A673 (cell line): ENCODE measurements at regions not wholly inside any gene's neighbourhood (a gene's known extent, or its start where the extent isn't known, plus 50 kb on each side); places are given as distances from the start of the nearest gene placed in this dataset.
"Not testable (repeated sequence)": the region's sequence is repeated elsewhere in the genome, so short reads cannot be mapped to it uniquely, and the experiment has no call there.

ENCODE experiments used
- BruUV-seq: library from RNA; stranded (reverse); fragments of 400-500 nt; replicated peaks from 2 replicates; lab custom pipeline; 2021; lab: Mats Ljungman, UMichigan
- CTCF ChIA-PET: fragments of 300-600 bp; sonication (Branson Sonifier 250); formaldehyde crosslinking; loops from one replicate; lab custom pipeline; 2022; ENCODE audit warnings: antibody characterized with exemption; lab: Charles Lee
- POLR2A ChIA-PET: fragments of 300-600 bp; sonication (Branson Sonifier 250); formaldehyde crosslinking; loops from one replicate; lab custom pipeline; 2022; ENCODE audit warnings: antibody characterized with exemption; ENCODE audit not compliant: low non-redundant PET; lab: Charles Lee
- DNase-seq: peaks from one replicate; pipeline ENCODE4 v3.0.0-alpha.2; 2015; ENCODE audit warnings: low spot score
- H3K27ac ChIP-seq: fragments of 200-600 bp; sonication (generic); 2 replicates; pipeline ENCODE4 v1.5.1; 2016; ENCODE audit warnings: mixed run types, low read depth, mild to moderate bottlenecking, mixed read lengths, antibody characterized with exemption, low read length; ENCODE audit not compliant: poor library complexity, severe bottlenecking
- H3K27me3 ChIP-seq: fragments of 200-600 bp; sonication (generic); replicated peaks from 2 replicates; pipeline ENCODE4 v1.6.1; 2017; ENCODE audit warnings: mixed run types, low read depth, mild to moderate bottlenecking, mixed read lengths, antibody characterized with exemption, low read length; ENCODE audit not compliant: insufficient read depth, poor library complexity
- H3K36me3 ChIP-seq: fragments of 200-600 bp; sonication (generic); 2 replicates; pipeline ENCODE4 v1.6.1; 2016; ENCODE audit warnings: mixed run types, mild to moderate bottlenecking, mixed read lengths, antibody characterized with exemption, low read length; ENCODE audit not compliant: insufficient read depth, poor library complexity, severe bottlenecking
- H3K4me1 ChIP-seq: fragments of 200-600 bp; sonication (generic); 2 replicates; pipeline ENCODE4 v1.6.1; 2017; ENCODE audit warnings: mixed run types, mild to moderate bottlenecking, mixed read lengths, antibody characterized with exemption, low read length; ENCODE audit not compliant: insufficient read depth, poor library complexity, severe bottlenecking
- H3K4me3 ChIP-seq: fragments of 200-600 bp; sonication (generic); 2 replicates; pipeline ENCODE4 v1.5.1; 2016; ENCODE audit warnings: low read depth, mixed run types, mild to moderate bottlenecking, mixed read lengths, low read length; ENCODE audit not compliant: poor library complexity, severe bottlenecking
- H3K9me3 ChIP-seq: fragments of 200-600 bp; sonication (generic); 2 replicates; pipeline ENCODE4 v1.6.1; 2016; ENCODE audit warnings: mixed run types, low read depth, mild to moderate bottlenecking, mixed read lengths, antibody characterized with exemption, low read length; ENCODE audit not compliant: poor library complexity, severe bottlenecking
- CTCF ChIP-seq: fragments of 300-800, 200-600 bp; sonication (generic); conservative IDR thresholded peaks from 2 replicates; pipeline ENCODE4 v1.5.1; 2017; ENCODE audit warnings: low read depth, mild to moderate bottlenecking, antibody characterized with exemption, low read length, moderate library complexity, mixed read lengths
- EZH2 ChIP-seq: fragments of 200-600 bp; sonication (generic); IDR thresholded peaks from 2 replicates; pipeline ENCODE4 v1.6.1; 2017; ENCODE audit warnings: borderline replicate concordance, low read depth, mild to moderate bottlenecking, mixed read lengths, antibody characterized with exemption, low read length; ENCODE audit not compliant: poor library complexity, severe bottlenecking
- intact Hi-C: fragments of 100-400 bp; cut with micrococcal nuclease; formaldehyde crosslinking; loops from one replicate; pipeline ENCODE4 v1.10.0; 2022; ENCODE audit not compliant: unreplicated experiment

- Histone ChIP-seq H3K36me3 (no peaks in the 10 kb centered on the region), H3K27ac (no peak overlapping the region), H3K4me1 (peaks cover 10% of the 10 kb centered on the region), H3K27me3 (no peaks in the 10 kb centered on the region), H3K9me3 (no peaks in the 10 kb centered on the region), H3K4me3 (no peak overlapping the region)
- no TSS peak for BruUV-seq
- POLR2A ChIA-PET: no interaction called here
- CTCF ChIA-PET: no interaction called here
- no peak for DNase-seq
- intact Hi-C loops: no loop called here
- TF ChIP-seq EZH2 (no peak), CTCF (no peak)
These were observed 144.8 kb upstream of the GALNT2 start for GRCh38 chr1:229922249-229922648.

GRCh38 chr1:229924639-229925038, 142.4 kb upstream of the GALNT2 start:
- Histone ChIP-seq H3K4me3 (no peak overlapping the region), H3K27ac (no peak overlapping the region), H3K9me3 (no peaks in the 10 kb centered on the region), H3K27me3 (no peaks in the 10 kb centered on the region), H3K36me3 (no peaks in the 10 kb centered on the region), H3K4me1 (peaks cover 10% of the 10 kb centered on the region)
- no peak for DNase-seq
- CTCF ChIA-PET: no interaction called here
- intact Hi-C loops: no loop called here
- POLR2A ChIA-PET: interaction anchor here (0.6 kb wide), 1 partner anchor 54 kb away, joined by 6 read pairs; no protein-coding TSS in a partner anchor
- TF ChIP-seq EZH2: no peak
- no peak for TF ChIP-seq CTCF
- no TSS peak for BruUV-seq

GRCh38 chr1:229928767-229929166, 138.3 kb upstream of the GALNT2 start:
- Histone ChIP-seq H3K36me3 (no peaks in the 10 kb centered on the region), H3K4me3 (no peak overlapping the region), H3K4me1 (no peaks in the 10 kb centered on the region), H3K27me3 (no peaks in the 10 kb centered on the region), H3K9me3 (no peaks in the 10 kb centered on the region), H3K27ac (no peak overlapping the region)
- ChIA-PET POLR2A (no interaction called here), CTCF (no interaction called here)
- intact Hi-C loops: no loop called here
- BruUV-seq: no TSS peak
- DNase-seq: no peak
- TF ChIP-seq EZH2 (no peak), CTCF (no peak)

GRCh38 chr1:229931751-229932150, 135.3 kb upstream of the GALNT2 start:
- POLR2A ChIA-PET, intact Hi-C loops, H3K36me3 ChIP-seq, H3K4me1 ChIP-seq, DNase-seq, H3K9me3 ChIP-seq, H3K4me3 ChIP-seq, H3K27me3 ChIP-seq, H3K27ac ChIP-seq, BruUV-seq, CTCF ChIA-PET: not testable (repeated sequence)

- not testable (repeated sequence) for BruUV-seq
These were observed 131.9 kb upstream of the GALNT2 start for GRCh38 chr1:229935157-229935556.

More at GRCh38 chr1:229935157-229935556, 131.9 kb upstream of the GALNT2 start:
- H3K4me3 ChIP-seq, POLR2A ChIA-PET, H3K9me3 ChIP-seq, H3K27me3 ChIP-seq, intact Hi-C loops, H3K27ac ChIP-seq, H3K4me1 ChIP-seq, CTCF ChIA-PET, H3K36me3 ChIP-seq, DNase-seq: not testable (repeated sequence)
